C4-2B (cell line): ENCODE measurements at regions not wholly inside any gene's neighbourhood (a gene's known extent, or its start where the extent isn't known, plus 50 kb on each side); places are given as distances from the start of the nearest gene placed in this dataset.

Experiments
- CTCF ChIP-seq: fragments of 450-650 bp; conservative IDR thresholded peaks from 2 replicates; pipeline ENCODE4 v1.5.1; 2017; ENCODE audit warnings: mild to moderate bottlenecking
- ZFX ChIP-seq: fragments of 450-650 bp; IDR thresholded peaks from 2 replicates; pipeline ENCODE4 v1.6.1; 2017

GRCh38 chr9:108400297-108400696 lies 455.5 kb downstream of the ACTL7B start:
- TF ChIP-seq CTCF: no peak; the same call in 1 of the 2 replicates
- TF ChIP-seq ZFX: no peak
